VCaP (cell line): ENCODE measurements at regions not wholly inside any gene's neighbourhood (a gene's known extent, or its start where the extent isn't known, plus 50 kb on each side); places are given as distances from the start of the nearest gene placed in this dataset.

Experiments
- H3K27ac ChIP-seq: fragments of 450-650 bp; 2 replicates; pipeline ENCODE4 v1.5.1; 2017
- TF ChIP-seq, protein P1 (sequence below): fragments of 450-650 bp; conservative IDR thresholded peaks from 2 replicates; pipeline ENCODE4 v1.5.1; 2017; ENCODE audit warnings: mild to moderate bottlenecking, moderate library complexity

DNA sequence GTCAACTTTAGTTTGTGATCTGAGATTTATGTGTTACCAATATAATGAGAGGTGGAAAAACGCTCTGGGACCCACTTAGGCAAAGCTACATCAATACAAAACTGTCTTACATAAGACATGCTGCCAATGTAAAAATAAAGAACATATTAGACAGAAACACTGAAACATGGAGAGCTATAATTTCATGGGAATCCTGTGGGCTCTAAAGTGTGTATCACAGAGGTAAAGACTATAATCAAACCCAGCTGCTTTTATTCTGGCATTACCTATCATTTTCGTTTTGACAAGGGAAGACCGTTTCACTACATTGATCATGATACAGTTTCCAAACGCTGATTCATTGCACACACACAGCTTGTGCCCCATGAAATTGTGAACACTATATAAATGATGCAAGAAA lies 400.5 kb upstream of the TUSC1 start:
- no peak overlapping the region for H3K27ac ChIP-seq
- TF ChIP-seq, protein P1, sequence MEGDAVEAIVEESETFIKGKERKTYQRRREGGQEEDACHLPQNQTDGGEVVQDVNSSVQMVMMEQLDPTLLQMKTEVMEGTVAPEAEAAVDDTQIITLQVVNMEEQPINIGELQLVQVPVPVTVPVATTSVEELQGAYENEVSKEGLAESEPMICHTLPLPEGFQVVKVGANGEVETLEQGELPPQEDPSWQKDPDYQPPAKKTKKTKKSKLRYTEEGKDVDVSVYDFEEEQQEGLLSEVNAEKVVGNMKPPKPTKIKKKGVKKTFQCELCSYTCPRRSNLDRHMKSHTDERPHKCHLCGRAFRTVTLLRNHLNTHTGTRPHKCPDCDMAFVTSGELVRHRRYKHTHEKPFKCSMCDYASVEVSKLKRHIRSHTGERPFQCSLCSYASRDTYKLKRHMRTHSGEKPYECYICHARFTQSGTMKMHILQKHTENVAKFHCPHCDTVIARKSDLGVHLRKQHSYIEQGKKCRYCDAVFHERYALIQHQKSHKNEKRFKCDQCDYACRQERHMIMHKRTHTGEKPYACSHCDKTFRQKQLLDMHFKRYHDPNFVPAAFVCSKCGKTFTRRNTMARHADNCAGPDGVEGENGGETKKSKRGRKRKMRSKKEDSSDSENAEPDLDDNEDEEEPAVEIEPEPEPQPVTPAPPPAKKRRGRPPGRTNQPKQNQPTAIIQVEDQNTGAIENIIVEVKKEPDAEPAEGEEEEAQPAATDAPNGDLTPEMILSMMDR: no peak

DNA sequence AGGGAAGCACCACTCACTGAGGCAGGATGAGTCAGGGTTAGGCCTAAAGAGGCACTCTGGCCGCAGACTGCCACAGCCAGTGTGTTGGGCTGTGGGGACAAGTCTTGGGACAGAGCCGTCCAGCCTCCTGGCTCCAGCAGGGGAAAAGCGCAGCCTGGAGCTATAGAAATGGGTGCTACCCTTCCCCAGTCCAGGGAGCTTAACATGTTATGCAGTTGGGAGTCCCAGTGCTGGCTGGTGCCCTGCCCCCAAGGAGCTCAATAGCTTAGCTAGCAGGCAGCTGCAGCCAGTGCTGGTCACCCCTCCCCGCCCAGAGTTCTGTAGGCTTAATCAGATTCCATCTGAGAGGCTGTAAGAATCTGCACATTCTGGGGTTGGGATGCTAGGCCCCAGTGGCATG lies 399.6 kb upstream of the TUSC1 start:
- H3K27ac ChIP-seq: no peak overlapping the region
- TF ChIP-seq, protein P1: no peak

DNA sequence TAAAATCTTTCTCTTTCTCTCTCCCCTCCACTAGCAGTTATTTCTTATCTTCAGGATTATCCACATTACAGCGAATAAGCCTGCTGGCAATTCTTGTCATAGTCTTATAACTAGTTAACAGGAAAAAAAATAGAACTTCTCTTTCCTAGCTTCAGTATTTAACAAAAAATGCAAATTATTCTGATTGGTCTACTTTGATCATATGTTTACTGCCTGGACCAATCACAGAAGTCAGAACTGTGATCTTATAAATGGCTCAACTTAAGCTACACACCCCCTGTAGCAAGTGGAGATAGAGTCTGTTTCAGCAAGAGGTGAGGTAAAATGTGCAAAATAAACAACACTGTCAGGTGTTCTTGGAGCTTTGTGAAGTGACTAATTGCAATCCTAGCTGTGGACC lies 389.4 kb upstream of the TUSC1 start:
- TF ChIP-seq, protein P1: no peak
- H3K27ac ChIP-seq: no peak overlapping the region

DNA sequence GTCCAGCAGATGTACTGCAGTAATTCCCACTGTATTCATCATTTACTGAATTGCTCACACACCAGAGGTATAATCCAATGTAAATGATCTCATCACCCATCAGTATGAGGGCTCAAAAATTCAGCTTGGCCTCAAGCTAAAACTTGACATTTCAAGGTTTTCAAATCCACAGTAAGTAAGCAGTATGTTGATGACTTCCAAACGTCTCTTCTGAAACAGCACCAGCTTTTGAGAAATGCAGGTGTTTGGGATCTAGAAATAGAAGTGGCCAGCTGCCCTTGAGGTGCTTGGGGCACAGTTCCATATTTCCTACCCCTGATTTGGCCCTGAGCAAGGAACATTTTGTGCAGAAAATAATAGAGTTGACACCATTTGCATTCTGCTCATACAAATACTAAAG lies 388.0 kb upstream of the TUSC1 start:
- no peak overlapping the region for H3K27ac ChIP-seq
- TF ChIP-seq, protein P1: no peak

DNA sequence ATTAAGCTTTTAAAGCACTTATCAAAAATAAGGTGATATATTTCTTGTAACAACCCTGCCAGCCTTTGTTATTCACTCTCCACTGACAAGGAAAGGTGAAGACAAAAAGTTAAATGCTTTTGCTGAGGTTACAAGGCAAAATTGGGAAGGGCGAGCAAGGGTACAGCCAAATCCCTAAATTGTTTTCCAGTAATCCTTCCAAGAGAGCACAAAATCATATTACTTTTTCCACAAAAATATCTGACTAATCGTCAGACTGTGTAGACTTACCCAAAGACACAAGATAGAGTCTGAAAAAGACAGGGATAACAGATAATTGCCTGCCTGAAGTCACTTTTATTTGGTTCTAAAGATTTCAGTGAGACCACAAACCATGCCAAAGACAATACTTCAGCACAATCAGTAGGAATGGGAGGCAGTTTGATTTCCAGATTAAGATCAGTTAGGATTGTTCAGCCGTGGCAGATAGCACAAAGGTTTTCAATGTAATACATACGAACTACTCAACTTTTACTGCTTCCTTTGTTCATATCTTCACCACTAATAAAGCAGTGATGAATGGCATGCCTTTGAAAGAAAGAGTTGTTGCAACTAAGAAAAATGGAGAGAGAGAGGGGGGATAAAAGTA lies 383.8 kb upstream of the TUSC1 start:
- no peak overlapping the region for H3K27ac ChIP-seq
- TF ChIP-seq, protein P1: no peak

DNA sequence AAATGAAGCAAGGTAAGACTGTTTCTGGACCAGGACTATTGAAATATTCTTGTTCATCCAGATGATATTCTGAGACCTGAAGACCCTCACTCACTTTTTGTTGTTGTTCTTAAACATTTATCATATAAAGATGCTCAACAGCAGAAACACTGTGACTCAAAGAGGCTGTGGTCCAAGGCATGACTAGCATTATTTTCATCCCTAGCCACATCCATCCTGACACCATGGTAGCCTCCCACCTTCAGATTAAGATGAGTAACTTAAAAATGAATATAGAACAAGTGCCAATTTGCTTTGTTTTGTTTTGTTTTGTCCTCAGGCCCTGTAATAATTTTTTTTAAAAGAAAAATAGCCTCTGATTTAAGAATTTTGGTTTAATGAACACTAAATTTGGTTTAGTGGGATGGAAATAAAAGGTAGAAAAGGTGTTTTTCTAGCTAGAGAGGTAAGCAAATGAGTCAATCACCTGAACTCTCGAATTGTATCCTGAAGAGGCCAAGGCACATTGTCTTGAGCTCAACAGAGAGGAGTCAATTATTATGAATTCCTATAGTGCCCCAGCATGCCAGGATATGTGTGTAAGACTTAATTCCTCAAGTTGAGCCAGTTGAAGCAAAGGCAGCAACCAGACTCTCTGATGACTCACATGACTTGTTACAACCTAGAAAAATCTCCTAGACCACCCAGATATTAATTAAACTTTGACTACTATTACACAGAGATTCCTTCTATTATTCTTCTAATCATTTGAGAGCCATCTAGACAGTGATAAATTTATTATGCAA lies 380.1 kb upstream of the TUSC1 start:
- H3K27ac ChIP-seq: no peak overlapping the region
- TF ChIP-seq, protein P1: no peak

DNA sequence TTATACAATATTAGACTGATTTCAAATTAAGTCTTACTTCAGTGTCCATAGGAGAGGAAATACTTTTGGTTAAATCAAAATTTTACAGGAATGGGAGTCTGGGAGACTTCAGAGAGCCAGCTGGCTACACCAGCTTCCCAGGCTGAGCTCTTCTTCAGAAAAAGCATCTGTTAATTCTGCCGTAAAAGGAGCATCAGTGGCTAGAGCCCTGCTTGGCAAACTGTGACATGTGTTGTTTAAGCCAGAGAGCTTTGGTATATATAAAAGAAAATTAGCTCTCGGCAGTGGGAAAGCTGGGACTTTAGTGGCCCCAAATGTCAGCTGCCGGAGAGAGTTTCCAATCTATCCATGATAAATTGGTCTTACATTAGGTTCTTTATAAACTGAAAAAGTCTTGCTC lies 378.8 kb upstream of the TUSC1 start:
- H3K27ac ChIP-seq: no peak overlapping the region
- TF ChIP-seq, protein P1: no peak
